H4 (cell line): ENCODE measurements at regions not wholly inside any gene's neighbourhood (a gene's known extent, or its start where the extent isn't known, plus 50 kb on each side); places are given as distances from the start of the nearest gene placed in this dataset.
"Not testable (repeated sequence)": the region's sequence is repeated elsewhere in the genome, so short reads cannot be mapped to it uniquely, and the experiment has no call there.

Experiments used
- DNase-seq: peaks from one replicate; pipeline ENCODE4 v3.0.0-alpha.2; 2015; ENCODE audit warnings: low spot score

DNA sequence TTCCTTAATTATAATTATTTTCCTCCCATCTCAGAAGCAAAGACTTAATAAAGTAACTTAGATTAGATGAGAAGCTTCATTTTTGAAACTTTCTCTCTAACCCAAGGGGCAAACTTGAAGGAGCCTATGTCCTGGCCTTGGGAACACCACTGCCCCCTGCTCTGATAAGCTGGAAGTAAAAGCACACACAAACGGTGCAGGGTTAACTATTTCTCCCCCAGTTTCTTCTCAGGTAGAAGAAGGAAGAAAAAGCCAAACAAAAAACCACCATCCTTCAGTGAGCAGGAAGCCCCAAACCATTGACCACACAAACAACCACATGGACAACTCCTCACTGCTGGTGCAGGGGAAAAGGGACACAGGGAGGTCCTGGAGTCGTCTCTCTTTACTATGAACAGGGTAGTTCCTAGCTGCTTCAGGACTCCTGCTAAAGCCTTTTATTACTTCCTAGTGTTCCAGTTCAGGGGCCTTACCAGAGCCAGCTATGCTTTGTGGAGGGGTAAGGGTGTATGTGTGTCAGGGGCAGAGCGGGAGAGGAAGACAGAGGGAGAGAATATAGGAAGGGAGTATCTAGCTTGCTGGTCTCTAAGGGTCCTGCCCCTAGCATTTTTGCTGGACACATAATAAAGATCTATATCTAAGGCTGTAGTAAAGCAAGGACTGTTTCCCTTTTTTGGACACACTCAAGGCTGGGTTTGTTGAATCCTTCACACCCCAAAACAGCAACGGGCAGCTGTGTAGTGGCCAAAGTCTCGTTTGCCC, 94.0 kb upstream of the UMPS start:
- DNase-seq = no peak

DNA sequence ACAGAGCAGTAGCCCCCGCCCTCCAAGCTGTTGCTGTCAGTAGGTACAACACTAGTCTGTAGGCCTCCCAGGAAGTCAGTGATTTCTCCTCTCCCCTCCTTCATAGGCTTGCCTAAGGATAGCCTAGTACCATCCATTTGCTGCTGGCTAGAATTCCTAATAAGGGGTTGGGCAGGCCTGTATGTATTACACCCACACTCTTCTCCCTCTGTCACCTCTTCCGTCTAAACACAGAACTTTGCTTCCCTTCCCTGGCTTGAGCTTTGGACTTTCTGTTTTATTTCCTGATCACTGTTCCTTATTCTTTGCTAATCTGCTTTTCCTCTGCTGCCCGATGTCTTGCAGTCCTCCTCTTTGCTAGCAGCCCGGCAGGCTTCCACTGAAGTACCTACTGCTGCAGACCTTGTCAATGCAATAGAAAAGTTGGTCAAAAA, 93.4 kb upstream of the UMPS start:
- no peak for DNase-seq

DNA sequence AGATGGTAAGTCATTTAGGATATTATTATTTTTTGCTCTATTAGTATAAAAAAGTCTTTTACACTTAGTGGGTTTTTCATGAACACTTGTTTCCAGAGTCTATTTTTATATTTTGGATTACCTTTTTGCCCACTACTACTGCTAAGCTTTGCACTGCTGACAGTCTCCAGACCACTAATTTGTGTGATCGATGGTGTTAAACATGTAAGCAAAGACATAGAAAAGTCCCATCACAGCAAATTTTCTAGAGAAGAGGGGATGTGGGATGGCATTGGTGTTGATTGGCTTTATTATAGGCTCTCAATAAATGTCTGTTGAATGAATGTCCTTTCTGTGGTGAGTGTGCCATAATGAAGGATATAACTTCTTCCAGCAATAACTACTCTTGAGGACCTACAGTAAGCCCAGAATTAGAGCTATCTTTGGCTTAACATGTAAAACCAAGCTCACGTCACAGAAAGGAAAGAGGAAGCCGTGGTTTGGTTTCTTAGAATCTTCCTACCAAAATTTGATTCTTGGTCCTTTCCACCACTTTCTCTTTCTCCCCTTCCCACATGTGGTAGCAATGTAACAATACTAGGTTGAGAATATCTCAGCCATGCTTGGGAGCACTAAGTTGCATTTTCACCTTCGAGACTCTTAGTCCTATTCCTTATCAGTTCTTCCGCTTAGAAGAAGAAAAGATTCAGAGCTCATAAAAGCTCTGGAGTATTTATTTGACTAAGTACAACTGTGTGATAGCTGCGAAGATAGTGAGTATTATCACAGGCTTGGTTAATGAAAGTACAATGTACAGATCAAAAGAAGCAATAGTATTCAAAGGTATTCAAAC, 90.6 kb upstream of the UMPS start:
- DNase-seq = no peak

DNA sequence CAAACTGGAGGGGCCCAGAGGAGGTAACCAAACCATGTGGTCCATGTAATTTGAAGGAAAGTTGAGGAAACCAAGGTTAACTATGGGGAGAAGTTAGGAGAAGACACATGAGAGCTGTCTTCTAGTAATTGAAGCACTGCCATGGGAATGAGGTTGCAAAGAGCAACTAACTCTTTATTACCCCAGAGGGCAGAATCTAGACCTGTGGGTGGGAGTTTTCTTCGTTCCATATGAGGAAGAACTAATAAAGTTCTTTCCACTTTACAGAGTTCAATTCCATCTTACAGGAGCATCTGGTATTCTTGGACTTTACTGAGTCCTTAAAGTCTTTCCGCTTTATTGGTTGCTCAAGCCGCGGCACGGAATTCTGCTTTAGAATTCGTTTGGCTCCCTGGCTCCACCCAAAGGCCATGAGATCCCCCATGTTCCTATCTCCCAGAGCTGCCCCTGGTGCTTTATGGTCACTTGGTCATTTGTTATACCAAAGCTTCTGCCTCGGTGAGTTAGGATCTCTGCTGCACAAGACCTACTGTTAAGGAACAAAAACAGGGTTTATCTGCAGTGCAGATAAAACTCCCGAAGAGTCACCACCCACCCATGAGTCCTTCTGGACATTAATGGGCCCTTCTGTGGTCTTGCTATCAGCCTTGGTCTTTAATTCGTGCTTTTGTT, 89.5 kb upstream of the UMPS start:
- DNase-seq = no peak

DNA sequence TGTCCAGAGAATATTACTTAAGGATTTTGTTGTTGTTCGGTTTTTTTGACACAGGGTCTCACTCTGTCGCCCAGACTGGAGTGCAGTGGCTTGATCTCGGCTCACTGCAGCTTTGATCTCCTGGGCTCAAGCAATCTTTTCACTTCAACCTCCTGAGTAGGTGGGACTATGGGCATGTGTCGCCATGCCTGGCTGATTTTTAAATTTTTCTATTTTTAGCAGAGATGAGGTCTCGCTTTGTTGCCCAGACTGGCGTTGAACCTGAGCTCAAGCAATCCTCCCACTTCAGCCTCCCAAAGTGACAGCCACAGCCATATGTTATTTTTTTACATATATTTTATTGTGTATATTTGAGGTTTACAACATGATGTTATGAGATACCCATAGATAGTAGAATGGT, 86.8 kb upstream of the UMPS start:
- DNase-seq = no peak

DNA sequence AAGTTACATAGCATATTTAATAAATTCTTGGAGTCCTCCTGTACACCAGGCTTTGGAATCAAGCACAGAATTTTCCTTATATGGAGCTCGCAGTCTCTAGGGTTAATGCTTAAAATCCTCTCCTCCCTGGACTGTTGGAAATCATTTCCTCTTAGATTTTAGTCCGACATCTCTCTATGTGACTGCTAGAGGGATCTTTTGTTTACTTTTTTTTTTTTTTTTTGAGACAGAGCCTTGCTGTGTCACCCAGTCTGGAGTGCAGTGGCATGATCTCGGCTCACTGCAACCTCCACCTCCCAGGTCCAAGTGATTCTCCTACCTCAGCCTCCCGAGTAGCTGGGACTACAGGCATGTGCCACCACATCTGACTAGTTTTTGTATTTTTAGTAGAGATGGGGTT, 84.1 kb upstream of the UMPS start:
- not testable (repeated sequence) for DNase-seq

DNA sequence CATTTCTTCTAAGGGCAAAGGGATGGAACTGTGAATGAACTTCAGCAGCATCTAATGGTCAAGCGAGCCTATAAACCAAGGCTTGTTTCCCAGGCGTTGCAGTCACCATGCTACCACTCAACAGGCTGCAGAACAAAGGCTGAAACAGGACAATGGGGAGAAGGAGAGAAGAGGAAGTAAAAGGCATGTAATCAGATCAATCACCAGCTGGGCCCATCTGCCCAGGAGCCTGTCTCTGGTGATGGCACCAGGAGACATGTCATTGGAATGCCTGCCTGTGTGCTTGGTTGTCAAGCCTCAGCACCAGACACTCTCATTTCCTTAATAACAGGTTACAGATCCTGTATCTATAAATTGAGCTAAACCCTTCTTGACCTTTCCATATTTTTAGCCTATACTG, 81.7 kb upstream of the UMPS start:
- no peak for DNase-seq

DNA sequence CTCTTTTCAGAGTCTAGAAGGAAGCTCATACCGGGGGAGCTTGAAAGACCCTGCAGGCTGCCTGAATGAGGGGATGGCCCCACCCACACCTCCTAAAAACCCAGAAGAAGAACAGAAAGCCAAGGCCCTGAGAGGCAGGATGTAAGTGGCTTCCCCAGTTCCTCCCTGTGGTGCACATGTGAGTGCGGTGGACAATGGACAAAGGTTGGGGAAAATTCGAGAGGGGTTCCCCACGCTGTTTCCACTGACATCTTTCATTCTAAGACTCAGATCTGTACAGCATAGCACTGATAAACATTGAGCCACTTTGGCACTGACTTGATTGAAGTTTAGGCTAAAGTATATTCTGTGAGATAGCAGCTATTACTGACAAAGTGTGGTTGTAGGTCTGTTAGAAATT, 79.5 kb upstream of the UMPS start:
- no peak for DNase-seq

DNA sequence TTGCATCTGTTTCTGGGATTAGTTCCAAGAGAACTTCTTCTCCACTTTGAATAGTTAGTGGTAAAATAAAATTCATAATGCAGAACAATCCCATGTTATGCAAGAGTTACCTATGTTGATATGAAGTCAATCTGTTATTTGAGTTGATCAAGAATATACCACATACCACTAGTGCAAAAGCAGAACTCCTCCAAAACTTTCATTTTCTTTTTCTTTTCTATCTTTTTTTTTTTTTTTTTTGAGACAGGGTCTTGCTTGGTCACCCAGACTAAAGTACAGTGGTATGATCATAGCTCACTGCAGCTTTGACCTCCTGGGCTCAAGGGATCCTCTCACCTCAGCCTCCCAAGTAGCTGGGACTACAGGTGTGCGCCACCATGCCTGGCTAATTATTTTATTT, 78.8 kb upstream of the UMPS start:
- not testable (repeated sequence) for DNase-seq

DNA sequence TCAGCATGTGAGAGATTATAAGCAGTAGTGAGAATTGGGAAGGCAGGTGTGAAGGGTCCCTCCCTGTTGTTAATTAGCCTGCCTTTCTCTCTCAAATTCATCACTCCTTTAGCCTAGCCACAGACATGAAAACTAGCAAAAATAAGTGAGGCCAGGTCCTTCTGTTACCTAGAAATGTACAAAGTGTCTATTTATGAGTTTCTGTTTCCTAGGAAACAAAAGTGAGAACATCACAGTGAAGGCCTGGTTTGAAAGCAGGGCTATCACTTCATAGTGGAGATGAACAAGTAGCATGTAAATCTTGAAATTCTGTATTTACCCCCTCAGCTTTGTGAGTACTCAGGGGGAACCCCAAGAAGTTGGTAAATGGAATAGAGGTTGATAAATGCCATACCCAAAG, 78.2 kb upstream of the UMPS start:
- DNase-seq = no peak

DNA sequence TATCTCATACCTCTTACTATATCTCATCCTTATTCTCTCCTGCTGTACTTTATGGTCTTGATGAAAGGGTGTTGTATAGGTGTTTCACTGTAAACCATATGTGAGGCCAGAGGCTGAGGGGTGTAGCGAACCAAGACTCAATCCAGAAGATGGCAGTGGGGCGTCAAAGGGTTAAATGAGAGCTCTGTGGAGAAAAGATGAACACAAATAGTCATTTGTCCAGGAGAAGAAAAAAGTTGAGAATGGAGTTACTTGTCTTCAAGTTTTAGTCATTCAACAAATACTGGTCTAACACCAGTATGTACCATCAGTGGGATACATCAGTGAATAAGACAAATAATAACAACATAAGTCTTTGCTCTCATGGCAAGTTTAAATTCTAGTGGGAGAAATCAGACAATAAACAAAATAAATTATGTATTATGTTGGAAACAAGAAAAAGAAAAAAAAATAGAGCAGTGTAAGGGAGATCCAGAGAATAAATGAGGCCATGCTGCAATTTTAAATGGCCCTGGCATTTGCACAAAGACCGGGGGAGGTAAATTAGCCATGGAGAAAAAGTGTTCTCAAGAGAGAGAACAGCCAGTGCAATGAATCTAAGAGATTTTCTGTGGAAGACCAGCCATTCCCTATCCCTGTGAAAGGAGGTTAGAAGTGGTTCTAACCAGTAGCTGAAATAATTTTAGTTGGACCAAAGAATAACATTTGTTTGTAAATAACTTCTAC, 77.0 kb upstream of the UMPS start:
- DNase-seq = no peak

DNA sequence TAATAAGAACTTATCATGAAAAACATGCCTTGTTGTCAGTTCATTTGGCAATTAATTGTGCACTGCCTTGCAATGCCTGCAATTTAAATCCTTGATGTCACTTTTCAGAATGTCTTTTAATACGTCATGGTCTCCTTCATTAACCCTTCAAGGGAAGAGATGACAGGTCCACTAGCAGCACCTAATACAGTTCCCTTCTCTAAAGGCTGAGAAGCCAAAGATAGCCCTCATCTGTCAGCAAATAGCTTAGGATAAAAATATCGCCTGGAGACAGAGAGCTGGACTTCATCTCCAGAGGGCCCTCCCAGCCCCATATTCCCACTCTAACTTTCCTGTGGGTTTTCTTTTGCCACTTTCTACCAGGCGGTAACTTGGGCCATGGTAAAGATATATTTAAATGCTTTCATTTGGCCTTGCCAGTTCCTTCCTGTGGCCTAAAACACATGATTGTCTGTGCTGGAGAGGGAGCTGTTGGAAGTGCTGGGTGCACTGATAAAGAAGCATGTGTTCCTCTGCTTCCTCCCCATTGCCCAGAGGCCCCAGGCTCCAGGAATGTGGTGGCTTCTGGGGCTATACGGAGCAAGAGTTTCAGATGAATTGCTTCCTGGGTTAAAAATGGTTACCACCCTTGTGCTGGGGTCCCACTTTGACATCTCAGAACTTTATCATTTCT, 76.3 kb upstream of the UMPS start:
- no peak for DNase-seq

DNA sequence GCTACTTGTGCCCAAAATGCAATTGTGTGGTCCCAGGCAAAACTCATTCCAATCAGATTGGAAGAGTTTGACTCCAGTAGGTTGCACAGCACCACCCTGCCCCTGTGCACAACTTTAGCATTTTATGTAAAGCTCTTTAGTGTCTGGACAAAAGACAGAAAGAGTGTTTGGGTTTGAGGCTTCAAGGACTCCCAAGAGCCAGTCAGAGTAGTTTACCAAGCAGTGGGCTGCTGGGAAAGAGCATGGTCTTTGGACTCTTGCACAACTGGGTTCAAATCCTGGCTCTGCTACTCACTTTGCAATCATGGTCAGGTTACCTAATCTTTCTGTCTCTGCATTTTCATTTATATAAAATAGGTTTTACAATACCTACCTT, 75.8 kb upstream of the UMPS start:
- no peak for DNase-seq

DNA sequence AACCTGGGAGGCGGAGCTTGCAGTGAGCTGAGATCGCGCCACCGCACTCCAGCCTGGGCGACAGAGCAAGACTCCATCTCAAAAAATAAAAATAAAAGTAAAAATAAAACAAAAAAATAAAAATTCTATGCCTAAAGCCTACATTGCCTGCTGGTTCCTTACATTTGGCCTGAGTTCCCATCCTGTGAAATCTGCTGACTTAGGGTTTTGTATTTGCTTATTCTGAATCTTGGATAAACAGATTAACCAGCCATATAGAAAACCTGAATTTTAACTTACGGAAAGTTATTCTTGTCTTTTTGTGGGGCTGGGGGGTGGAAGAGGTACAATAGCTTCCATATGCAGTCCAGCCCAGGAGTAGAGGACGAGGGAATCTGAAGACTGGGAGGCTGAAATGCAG, 73.7 kb upstream of the UMPS start:
- DNase-seq = no peak

DNA sequence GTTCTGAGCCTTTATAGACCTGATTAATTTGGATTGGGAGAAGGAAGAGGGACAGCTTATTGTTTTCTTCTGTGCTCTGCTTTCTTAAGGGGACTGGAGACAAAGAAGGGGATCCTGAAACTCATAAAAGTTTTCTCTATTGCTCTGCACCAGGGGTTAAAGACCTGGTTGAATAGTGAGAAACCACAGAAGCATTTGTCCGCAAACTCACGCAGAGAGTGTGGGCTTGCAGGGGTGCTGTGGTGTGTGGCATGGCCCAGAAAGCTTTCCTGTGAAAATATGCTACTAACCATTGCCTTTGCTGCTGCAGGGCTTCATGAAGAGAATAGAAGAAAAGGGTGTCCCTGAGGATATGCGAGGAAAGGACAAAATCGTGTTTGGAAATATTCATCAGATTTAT, 73.1 kb upstream of the UMPS start:
- no peak for DNase-seq

DNA sequence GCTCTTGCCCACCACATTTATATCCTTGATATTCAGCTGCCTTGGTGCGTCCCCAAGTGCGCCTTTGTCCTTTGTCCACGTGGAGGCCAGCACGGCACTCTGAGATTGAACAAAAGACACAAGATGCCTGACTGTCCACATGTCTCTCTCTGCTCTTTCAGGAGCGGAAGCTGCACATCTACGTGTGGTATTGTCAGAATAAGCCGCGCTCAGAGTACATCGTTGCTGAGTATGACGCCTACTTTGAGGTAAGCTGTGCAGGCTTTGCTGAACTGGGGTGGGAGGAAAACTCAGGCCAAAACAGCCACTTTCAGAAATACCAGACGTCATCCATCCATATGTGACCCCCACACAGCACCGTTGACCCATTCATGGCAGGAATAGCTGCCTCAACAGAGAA, 72.0 kb upstream of the UMPS start:
- no peak for DNase-seq

DNA sequence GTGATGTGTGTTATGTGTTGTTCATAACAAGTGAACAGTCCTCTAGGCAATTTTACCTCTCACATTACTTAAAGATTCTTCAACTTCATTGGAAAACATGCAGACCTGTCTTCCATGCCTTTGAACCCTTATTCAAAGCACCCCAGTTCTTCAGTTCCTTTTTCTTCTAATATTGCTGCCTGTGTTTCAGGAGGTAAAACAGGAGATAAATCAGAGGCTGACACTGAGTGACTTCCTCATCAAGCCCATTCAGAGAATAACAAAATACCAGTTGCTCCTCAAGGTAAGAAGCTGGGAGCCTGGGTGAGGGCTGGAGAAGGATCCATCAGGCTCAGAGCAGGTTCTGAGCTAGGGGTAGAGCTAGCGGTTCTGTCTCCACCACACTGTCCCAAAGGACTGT, 71.1 kb upstream of the UMPS start:
- DNase-seq = no peak

DNA sequence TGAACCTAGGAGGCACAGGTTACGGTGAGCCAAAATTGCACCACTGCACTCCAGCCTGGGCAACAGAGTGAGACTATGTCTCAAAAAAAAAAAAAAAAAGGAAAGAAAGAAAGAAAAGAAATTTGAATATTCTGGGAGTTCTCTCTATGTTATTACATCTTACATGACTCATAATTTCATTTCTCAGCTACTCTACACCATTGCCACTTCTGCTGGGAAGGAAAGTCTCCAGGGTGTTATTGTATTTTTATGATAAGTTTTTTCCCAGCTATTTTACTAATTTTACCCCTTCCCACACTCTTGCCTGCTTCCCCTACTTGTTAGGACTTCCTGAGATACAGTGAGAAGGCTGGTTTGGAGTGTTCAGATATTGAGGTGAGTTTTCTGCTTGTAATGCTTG, 69.7 kb upstream of the UMPS start:
- DNase-seq = no peak

DNA sequence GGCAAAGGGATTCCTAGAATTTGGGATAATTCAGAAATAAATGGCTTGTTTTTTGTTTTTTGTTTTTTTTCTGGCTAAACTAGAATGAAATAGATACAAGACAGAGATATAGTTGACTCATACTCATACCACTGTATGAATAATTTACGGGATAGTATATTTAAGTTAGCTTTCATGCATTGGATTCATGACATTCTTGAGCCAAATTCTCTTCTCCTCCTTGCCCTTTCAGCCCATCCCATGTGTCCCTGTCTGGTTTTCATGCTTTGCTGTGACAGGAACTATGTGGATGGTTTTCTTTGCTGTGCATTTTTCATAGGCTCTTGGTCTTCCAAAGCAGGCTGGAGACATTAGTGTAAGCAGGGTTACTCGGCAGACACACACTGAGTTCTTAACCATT, 66.6 kb upstream of the UMPS start:
- no peak for DNase-seq

DNA sequence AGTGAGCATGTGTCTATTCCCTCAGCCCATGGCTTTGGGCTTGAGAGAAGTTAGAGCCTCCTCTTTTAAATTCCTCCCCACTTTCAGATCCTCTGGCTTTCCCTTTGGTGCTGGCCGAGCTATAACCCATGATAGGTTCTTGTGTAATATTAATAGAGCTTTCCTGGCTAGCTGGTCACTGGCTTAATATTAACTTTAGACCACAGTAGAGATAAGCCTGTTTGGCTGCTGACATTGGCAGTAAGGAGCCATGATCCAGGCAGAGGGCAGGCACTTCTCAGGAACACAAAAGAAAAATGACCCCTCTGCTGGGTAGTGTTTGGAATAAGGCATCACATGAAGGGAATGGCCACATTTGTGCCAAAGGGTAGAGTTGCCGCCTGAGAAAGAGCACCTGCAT, 65.4 kb upstream of the UMPS start:
- DNase-seq = no peak

DNA sequence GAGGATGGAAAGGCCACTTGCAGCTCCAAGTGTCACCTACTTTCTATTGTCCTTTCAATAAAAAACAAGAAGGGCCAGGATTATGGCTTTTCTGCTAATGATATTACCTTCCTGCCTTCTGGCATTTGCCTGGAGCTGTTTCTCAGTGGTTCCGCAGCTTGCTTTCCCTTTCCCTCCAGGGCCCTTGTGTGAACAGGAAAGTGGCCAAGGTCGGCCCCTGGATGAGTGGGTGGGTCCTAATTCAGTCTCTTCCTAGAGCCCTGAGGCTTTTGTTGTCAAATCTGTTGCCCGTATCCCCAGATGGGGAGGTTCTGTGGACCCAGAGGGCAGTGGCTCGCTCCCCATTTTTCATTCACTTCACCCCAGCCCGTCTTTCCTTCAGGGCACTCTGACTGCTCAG, 64.2 kb upstream of the UMPS start:
- DNase-seq = no peak

DNA sequence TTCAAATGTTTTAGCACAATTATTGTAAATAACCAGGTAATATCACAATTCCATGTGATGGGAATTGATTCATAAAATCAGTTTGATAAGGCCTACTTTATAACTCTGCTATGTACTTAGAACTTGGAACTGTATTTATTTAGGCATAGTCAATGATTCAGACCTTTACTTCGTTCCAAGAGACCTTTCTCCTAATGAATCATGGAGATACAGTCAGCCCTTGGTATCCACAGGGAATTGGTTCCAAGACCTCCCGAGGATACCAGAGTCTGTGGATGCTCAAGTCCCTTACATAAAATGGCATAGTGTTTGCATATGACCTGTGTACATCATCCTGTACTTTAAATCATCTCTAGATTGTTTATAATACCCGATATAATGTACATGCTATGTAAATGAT, 60.8 kb upstream of the UMPS start:
- no peak for DNase-seq
